ENCODE measurements at regions not wholly inside any gene's neighbourhood (a gene's known extent, or its start where the extent isn't known, plus 50 kb on each side); places are given as distances from the start of the nearest gene placed in this dataset.

- H3K9me3 ChIP-seq, result no peaks in the 10 kb centered on the region
- H3K27ac ChIP-seq, result no peak overlapping the region
- no peak for DNase-seq (ENCODE audit: low spot score)
- TF ChIP-seq, protein P1, sequence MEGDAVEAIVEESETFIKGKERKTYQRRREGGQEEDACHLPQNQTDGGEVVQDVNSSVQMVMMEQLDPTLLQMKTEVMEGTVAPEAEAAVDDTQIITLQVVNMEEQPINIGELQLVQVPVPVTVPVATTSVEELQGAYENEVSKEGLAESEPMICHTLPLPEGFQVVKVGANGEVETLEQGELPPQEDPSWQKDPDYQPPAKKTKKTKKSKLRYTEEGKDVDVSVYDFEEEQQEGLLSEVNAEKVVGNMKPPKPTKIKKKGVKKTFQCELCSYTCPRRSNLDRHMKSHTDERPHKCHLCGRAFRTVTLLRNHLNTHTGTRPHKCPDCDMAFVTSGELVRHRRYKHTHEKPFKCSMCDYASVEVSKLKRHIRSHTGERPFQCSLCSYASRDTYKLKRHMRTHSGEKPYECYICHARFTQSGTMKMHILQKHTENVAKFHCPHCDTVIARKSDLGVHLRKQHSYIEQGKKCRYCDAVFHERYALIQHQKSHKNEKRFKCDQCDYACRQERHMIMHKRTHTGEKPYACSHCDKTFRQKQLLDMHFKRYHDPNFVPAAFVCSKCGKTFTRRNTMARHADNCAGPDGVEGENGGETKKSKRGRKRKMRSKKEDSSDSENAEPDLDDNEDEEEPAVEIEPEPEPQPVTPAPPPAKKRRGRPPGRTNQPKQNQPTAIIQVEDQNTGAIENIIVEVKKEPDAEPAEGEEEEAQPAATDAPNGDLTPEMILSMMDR (IDR thresholded peaks at IDR 0.05), result no peak
- no peaks in the 10 kb centered on the region for H3K27me3 ChIP-seq
- H3K36me3 ChIP-seq, result no peaks in the 10 kb centered on the region
- H3K4me3 ChIP-seq, result no peak overlapping the region
- no peaks in the 10 kb centered on the region for H3K4me1 ChIP-seq
These were observed 154.8 kb upstream of the ABI3BP start for GRCh38 chr3:101148001-101148400.

DNA sequence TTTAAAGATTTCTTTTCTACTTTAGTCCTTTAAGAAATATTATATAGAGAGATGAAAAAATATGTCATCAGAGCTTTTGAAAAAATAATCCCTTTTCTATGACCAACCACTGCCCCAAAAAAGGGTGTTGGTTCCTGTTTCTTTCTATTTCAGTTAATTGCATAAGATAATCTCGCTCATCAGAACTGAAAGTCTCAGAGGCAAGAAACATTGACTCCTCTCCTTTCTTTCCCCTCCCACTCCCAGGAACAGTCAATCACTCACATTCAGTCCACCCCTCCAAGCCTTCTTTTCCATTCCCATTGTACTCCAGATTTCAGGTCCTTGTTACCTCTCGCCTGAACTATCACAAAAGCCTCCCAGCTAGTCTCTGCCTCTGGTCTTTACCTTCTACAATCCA, 153.7 kb upstream of the ABI3BP start:
- no peaks in the 10 kb centered on the region for H3K27me3 ChIP-seq
- H3K27ac ChIP-seq, result no peak overlapping the region
- DNase-seq (ENCODE audit: low spot score), result no peak
- TF ChIP-seq, protein P1 (IDR thresholded peaks at IDR 0.05), result no peak
- no peak overlapping the region for H3K4me3 ChIP-seq
- no peaks in the 10 kb centered on the region for H3K4me1 ChIP-seq
- no peaks in the 10 kb centered on the region for H3K9me3 ChIP-seq
- H3K36me3 ChIP-seq, result no peaks in the 10 kb centered on the region

GRCh38 chr3:101144105-101144504, 150.9 kb upstream of the ABI3BP start:
- Histone ChIP-seq H3K4me1 (no peaks in the 10 kb centered on the region), H3K36me3 (no peaks in the 10 kb centered on the region), H3K27me3 (no peaks in the 10 kb centered on the region), H3K27ac (no peak overlapping the region), H3K9me3 (no peaks in the 10 kb centered on the region), H3K4me3 (no peak overlapping the region)
- no peak for DNase-seq (ENCODE audit: low spot score)
- TF ChIP-seq, protein P1 (IDR thresholded peaks at IDR 0.05), result no peak

- Histone ChIP-seq H3K4me3 (no peak overlapping the region), H3K4me1 (no peaks in the 10 kb centered on the region), H3K9me3 (no peaks in the 10 kb centered on the region), H3K27me3 (no peaks in the 10 kb centered on the region), H3K36me3 (no peaks in the 10 kb centered on the region), H3K27ac (no peak overlapping the region)
- TF ChIP-seq, protein P1 (IDR thresholded peaks at IDR 0.05), result no peak
- no peak for DNase-seq (ENCODE audit: low spot score)
These were observed 149.8 kb upstream of the ABI3BP start for GRCh38 chr3:101143012-101143411.

GRCh38 chr3:101142160-101142559, 148.9 kb upstream of the ABI3BP start:
- Histone ChIP-seq H3K27ac (no peak overlapping the region), H3K9me3 (no peaks in the 10 kb centered on the region), H3K36me3 (no peaks in the 10 kb centered on the region), H3K27me3 (no peaks in the 10 kb centered on the region), H3K4me3 (no peak overlapping the region), H3K4me1 (no peaks in the 10 kb centered on the region)
- TF ChIP-seq, protein P1 (IDR thresholded peaks at IDR 0.05), result no peak
- DNase-seq (ENCODE audit: low spot score), result no peak

DNA sequence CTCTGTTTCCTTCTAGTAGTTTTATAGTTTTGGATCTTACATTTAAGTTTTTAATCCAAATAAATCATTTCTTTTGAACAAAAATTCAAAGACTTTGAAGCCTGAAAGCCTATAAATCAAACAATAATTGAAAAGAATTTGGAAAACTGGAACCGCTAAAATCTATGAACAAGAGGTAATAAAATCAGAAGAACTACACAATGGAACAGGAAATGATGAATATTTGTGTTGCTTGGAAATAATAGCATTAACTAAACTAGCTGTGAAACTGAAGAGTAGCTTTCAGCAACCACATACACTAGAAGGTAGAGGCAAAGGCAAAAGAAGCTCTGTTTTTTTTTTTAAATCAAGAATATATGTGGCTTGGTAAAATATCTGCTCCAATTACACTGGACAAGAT, 147.9 kb upstream of the ABI3BP start:
- Histone ChIP-seq H3K4me1 (no peaks in the 10 kb centered on the region), H3K9me3 (no peaks in the 10 kb centered on the region), H3K27ac (no peak overlapping the region), H3K36me3 (no peaks in the 10 kb centered on the region), H3K27me3 (no peaks in the 10 kb centered on the region), H3K4me3 (no peak overlapping the region)
- no peak for DNase-seq (ENCODE audit: low spot score)
- TF ChIP-seq, protein P1 (IDR thresholded peaks at IDR 0.05), result no peak

Measured in right atrium auricular region (tissue), 2 donors.